ENCODE measurements at regions not wholly inside any gene's neighbourhood (a gene's known extent, or its start where the extent isn't known, plus 50 kb on each side); places are given as distances from the start of the nearest gene placed in this dataset.

DNA sequence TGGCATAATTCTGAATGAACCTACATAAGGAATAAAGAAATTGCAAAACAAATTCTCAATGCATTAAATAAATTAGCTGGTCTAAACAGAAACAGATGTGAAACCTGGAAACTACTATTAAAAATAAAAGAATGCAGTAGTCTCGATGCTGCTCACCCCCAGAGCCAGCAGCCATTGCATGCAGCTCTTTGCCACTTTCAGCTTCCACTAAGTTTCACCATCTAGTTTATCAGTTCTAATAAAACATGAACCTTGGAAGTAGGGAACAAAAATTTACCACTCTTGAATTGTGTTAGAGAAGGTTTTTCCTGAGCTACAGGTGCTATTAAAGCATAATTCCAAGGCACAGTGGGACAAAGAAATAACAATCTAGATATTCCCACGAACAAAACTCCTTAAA is 239.4 kb upstream of the HSFY2 start:
- TF ChIP-seq YY1 (IDR thresholded peaks at IDR 0.05; ENCODE audit: insufficient read depth, insufficient read length), result no peak
- no peak for TF ChIP-seq SUZ12 (IDR thresholded peaks at IDR 0.05; ENCODE audit: extremely low read depth, insufficient read depth, insufficient read length)
